Loucy (cell line): ENCODE measurements at regions not wholly inside any gene's neighbourhood (a gene's known extent, or its start where the extent isn't known, plus 50 kb on each side); places are given as distances from the start of the nearest gene placed in this dataset.

Experiments used
- CTCF ChIP-seq: fragments of 200-600 bp; sonication (generic); conservative IDR thresholded peaks from 2 replicates; pipeline ENCODE4 v1.5.1; 2014; ENCODE audit warnings: mild to moderate bottlenecking, antibody characterized with exemption, low read length
- EZH2phosphoT487 ChIP-seq: fragments of 200-600 bp; IDR thresholded peaks from 2 replicates; pipeline ENCODE4 v1.6.1; 2018; ENCODE audit warnings: antibody characterized with exemption, mild to moderate bottlenecking, moderate library complexity, borderline replicate concordance

GRCh38 chr11:42098075-42098474 is 638.6 kb upstream of the LRRC4C start:
- no peak for TF ChIP-seq EZH2phosphoT487
- TF ChIP-seq CTCF = no peak
